Colonic mucosa (tissue), 4 donors: ENCODE measurements at regions not wholly inside any gene's neighbourhood (a gene's known extent, or its start where the extent isn't known, plus 50 kb on each side); places are given as distances from the start of the nearest gene placed in this dataset.
A peak's percentile ranks its signal among the peaks of the same experiment; 100 is the strongest.

Source experiments
- DNase-seq: peaks from one replicate; pipeline ENCODE4 v3.0.0-alpha.2; 2020
- H3K27ac ChIP-seq: fragments of 200-600 bp; one replicate; pipeline ENCODE4 v1.8.0; 2021
- H3K27me3 ChIP-seq: fragments of 200-600 bp; one replicate; pipeline ENCODE4 v1.8.0; 2021
- H3K36me3 ChIP-seq: fragments of 200-600 bp; one replicate; pipeline ENCODE4 v1.8.0; 2021
- H3K4me1 ChIP-seq: fragments of 200-600 bp; one replicate; pipeline ENCODE4 v1.8.0; 2021; ENCODE audit warnings: mild to moderate bottlenecking
- H3K4me3 ChIP-seq: fragments of 200-600 bp; one replicate; pipeline ENCODE4 v1.8.0; 2021
- H3K9ac ChIP-seq, 2 donors: one replicate each; pipeline ENCODE4 v1.7.0; 2013; ENCODE audit warnings: control low read depth in 2 of 2, low read depth in 2 of 2, low read length in 2 of 2
- H3K9me3 ChIP-seq: fragments of 200-600 bp; one replicate; pipeline ENCODE4 v1.8.0; 2021
- CTCF ChIP-seq: fragments of 200-600 bp; IDR thresholded peaks from one replicate; pipeline ENCODE4 v1.8.0; 2022; ENCODE audit warnings: antibody characterized with exemption, mild to moderate bottlenecking
- intact Hi-C: fragments of 100-400 bp; cut with DNase I; formaldehyde crosslinking; loops from one replicate; pipeline ENCODE4 v1.14.1; 2022
- donor health status: healthy.
- donor health status: DM: no; HTN: no; CAD: no.
- donor health status: DM: no; HTN: no; CAD: no.

- H3K9ac ChIP-seq = no peak overlapping the region
- intact Hi-C loops = no loop called here
- no peaks in the 10 kb centered on the region for H3K9me3 ChIP-seq
- H3K4me1 ChIP-seq = no peaks in the 10 kb centered on the region
- H3K36me3 ChIP-seq = no peaks in the 10 kb centered on the region
- no peak overlapping the region for H3K27ac ChIP-seq
- H3K27me3 ChIP-seq = no peaks in the 10 kb centered on the region
- H3K4me3 ChIP-seq = no peak overlapping the region
- DNase-seq = no peak
- no peak for TF ChIP-seq CTCF
Measured at GRCh38 chr5:101950019-101950418, 346.1 kb downstream of the SLCO4C1 start.

GRCh38 chr5:101948615-101949014, 347.5 kb downstream of the SLCO4C1 start:
- Histone ChIP-seq H3K4me1 (no peaks in the 10 kb centered on the region), H3K27ac (no peak overlapping the region), H3K9ac (no peak overlapping the region), H3K4me3 (no peak overlapping the region), H3K27me3 (no peaks in the 10 kb centered on the region), H3K9me3 (no peaks in the 10 kb centered on the region), H3K36me3 (no peaks in the 10 kb centered on the region)
- DNase-seq = no peak
- TF ChIP-seq CTCF = no peak
- intact Hi-C loops = no loop called here

GRCh38 chr5:101943784-101944183, 352.3 kb downstream of the SLCO4C1 start:
- no peak overlapping the region for H3K4me3 ChIP-seq
- no peak for DNase-seq
- intact Hi-C loops = loop anchor here (5.0 kb wide), 3 partner anchors 34 to 284 kb away; no protein-coding TSS in a partner anchor
- TF ChIP-seq CTCF = no peak
- no peaks in the 10 kb centered on the region for H3K9me3 ChIP-seq
- no peaks in the 10 kb centered on the region for H3K4me1 ChIP-seq
- no peaks in the 10 kb centered on the region for H3K27me3 ChIP-seq
- H3K9ac ChIP-seq = no peak overlapping the region
- H3K27ac ChIP-seq = no peak overlapping the region
- no peaks in the 10 kb centered on the region for H3K36me3 ChIP-seq

GRCh38 chr5:101942321-101942882, 353.7 kb downstream of the SLCO4C1 start:
- TF ChIP-seq CTCF = peak; percentile 48
- H3K27me3 ChIP-seq = no peaks in the 10 kb centered on the region
- intact Hi-C loops = loop anchor here (5.0 kb wide), 3 partner anchors 35 to 285 kb away; no protein-coding TSS in a partner anchor
- H3K4me1 ChIP-seq = no peaks in the 10 kb centered on the region
- no peaks in the 10 kb centered on the region for H3K9me3 ChIP-seq
- H3K36me3 ChIP-seq = no peaks in the 10 kb centered on the region
- DNase-seq = peak; percentile 32
- no peak overlapping the region for H3K9ac ChIP-seq
- no peak overlapping the region for H3K27ac ChIP-seq
- no peak overlapping the region for H3K4me3 ChIP-seq

- Histone ChIP-seq H3K9me3 (no peaks in the 10 kb centered on the region), H3K9ac (no peak overlapping the region), H3K27me3 (no peaks in the 10 kb centered on the region), H3K36me3 (no peaks in the 10 kb centered on the region), H3K4me3 (no peak overlapping the region), H3K4me1 (no peaks in the 10 kb centered on the region), H3K27ac (no peak overlapping the region)
- TF ChIP-seq CTCF = no peak
- DNase-seq = no peak
- intact Hi-C loops = no loop called here
Measured at GRCh38 chr5:101937041-101937440, 359.0 kb downstream of the SLCO4C1 start.
